OCI-LY7 (cell line): ENCODE measurements at regions not wholly inside any gene's neighbourhood (a gene's known extent, or its start where the extent isn't known, plus 50 kb on each side); places are given as distances from the start of the nearest gene placed in this dataset.

ENCODE experiments used
- BruUV-seq: library from RNA; stranded (reverse); fragments of 400-500 nt; replicated peaks from 2 replicates; lab custom pipeline; 2021; lab: Mats Ljungman, UMichigan
- CTCF ChIA-PET: fragments of 300-600 bp; sonication (Branson Sonifier 250); formaldehyde crosslinking; loops from one replicate; lab custom pipeline; 2022; ENCODE audit warnings: antibody characterized with exemption; ENCODE audit not compliant: unreplicated experiment; lab: Charles Lee
- POLR2A ChIA-PET: fragments of 300-600 bp; sonication (Branson Sonifier 250); formaldehyde crosslinking; loops from one replicate; lab custom pipeline; 2022; ENCODE audit warnings: antibody characterized with exemption; lab: Charles Lee
- DNase-seq: peaks from one replicate; pipeline ENCODE4 v3.0.0-alpha.2; 2015; ENCODE audit warnings: low spot score
- H2AFZ ChIP-seq: fragments of 200-600 bp; sonication (generic), shearing (Covaris generic); 2 replicates; pipeline ENCODE4 v1.6.1; 2014; ENCODE audit warnings: mild to moderate bottlenecking, antibody characterized with exemption, low read length, moderate library complexity
- H3K27ac ChIP-seq: fragments of 200-600 bp; sonication (generic); 2 replicates; pipeline ENCODE4 v1.5.1; 2014; ENCODE audit warnings: mixed run types, low read depth, mild to moderate bottlenecking, moderate library complexity, low read length, inconsistent platforms; ENCODE audit not compliant: poor library complexity, severe bottlenecking
- H3K36me3 ChIP-seq: fragments of 200-600 bp; sonication (generic); 2 replicates; pipeline ENCODE4 v1.6.1; 2014; ENCODE audit warnings: mild to moderate bottlenecking, antibody characterized with exemption, low read length, moderate library complexity, mixed read lengths; ENCODE audit not compliant: insufficient read depth
- H3K4me1 ChIP-seq: fragments of 200-600 bp; sonication (generic); 2 replicates; pipeline ENCODE4 v1.5.1; 2014; ENCODE audit warnings: mild to moderate bottlenecking, low read length; ENCODE audit not compliant: insufficient read depth, poor library complexity, severe bottlenecking
- H3K4me2 ChIP-seq: fragments of 200-600 bp; sonication (generic); 2 replicates; pipeline ENCODE4 v1.6.1; 2014; ENCODE audit warnings: mild to moderate bottlenecking, low read length
- H3K4me3 ChIP-seq: fragments of 200-600 bp; sonication (generic); 2 replicates; pipeline ENCODE4 v1.5.1; 2014; ENCODE audit warnings: mild to moderate bottlenecking, low read depth, low read length; ENCODE audit not compliant: poor library complexity, severe bottlenecking
- H3K79me2 ChIP-seq: fragments of 200-600 bp; sonication (generic); 2 replicates; pipeline ENCODE4 v1.6.1; 2016; ENCODE audit warnings: low read depth, mild to moderate bottlenecking, low read length, moderate library complexity, mixed read lengths; ENCODE audit not compliant: insufficient read depth
- H3K9me2 ChIP-seq: fragments of 200-600 bp; sonication (generic); 2 replicates; pipeline ENCODE4 v1.6.1; 2016; ENCODE audit warnings: mild to moderate bottlenecking, low read length, mixed read lengths; ENCODE audit not compliant: insufficient read depth
- H3K9me3 ChIP-seq: fragments of 200-600 bp; sonication (generic); 2 replicates; pipeline ENCODE4 v1.6.1; 2014; ENCODE audit warnings: mild to moderate bottlenecking, mixed run types, low read length, mixed read lengths
- H4K20me1 ChIP-seq: fragments of 200-600 bp; sonication (generic); 2 replicates; pipeline ENCODE4 v1.6.1; 2014; ENCODE audit warnings: mild to moderate bottlenecking, antibody characterized with exemption, low read length, moderate library complexity, mixed read lengths; ENCODE audit not compliant: insufficient read depth
- CTCF ChIP-seq: fragments of 200-600 bp; sonication (generic); conservative IDR thresholded peaks from 2 replicates; pipeline ENCODE4 v1.5.1; 2014; ENCODE audit warnings: mild to moderate bottlenecking, antibody characterized with exemption, low read length, moderate library complexity, mixed read lengths
- EZH2phosphoT487 ChIP-seq: fragments of 200-600 bp; sonication (generic); IDR thresholded peaks from 2 replicates; pipeline ENCODE4 v1.6.1; 2018; ENCODE audit warnings: low read depth, borderline replicate concordance, mild to moderate bottlenecking, mixed run types, antibody characterized with exemption, low read length, moderate library complexity, mixed read lengths
- intact Hi-C: fragments of 100-400 bp; cut with micrococcal nuclease; formaldehyde crosslinking; loops from one replicate; pipeline ENCODE4 v1.10.0; 2022; ENCODE audit not compliant: unreplicated experiment

GRCh38 chr12:58502841-58503240 is 417.5 kb downstream of the LRIG3 start:
- H3K9me2 ChIP-seq: no peaks in the 10 kb centered on the region
- no peak for TF ChIP-seq CTCF
- no peak for TF ChIP-seq EZH2phosphoT487
- intact Hi-C loops: no loop called here
- POLR2A ChIA-PET: no interaction called here
- H3K79me2 ChIP-seq: no peaks in the 10 kb centered on the region
- no peak for DNase-seq
- H3K9me3 ChIP-seq: no peaks in the 10 kb centered on the region
- no peak overlapping the region for H3K27ac ChIP-seq
- no peak overlapping the region for H3K4me3 ChIP-seq
- H3K4me2 ChIP-seq: no peak overlapping the region
- no peaks in the 10 kb centered on the region for H3K4me1 ChIP-seq
- CTCF ChIA-PET: no interaction called here
- H4K20me1 ChIP-seq: no peaks in the 10 kb centered on the region
- no TSS peak for BruUV-seq
- no peak overlapping the region for H2AFZ ChIP-seq
- H3K36me3 ChIP-seq: no peaks in the 10 kb centered on the region

- Histone ChIP-seq H4K20me1 (no peaks in the 10 kb centered on the region), H3K9me2 (no peaks in the 10 kb centered on the region), H3K4me1 (no peaks in the 10 kb centered on the region), H3K27ac (no peak overlapping the region), H3K4me2 (no peak overlapping the region), H2AFZ (no peak overlapping the region), H3K4me3 (no peak overlapping the region), H3K9me3 (no peaks in the 10 kb centered on the region), H3K36me3 (no peaks in the 10 kb centered on the region), H3K79me2 (no peaks in the 10 kb centered on the region)
- intact Hi-C loops: no loop called here
- CTCF ChIA-PET: no interaction called here
- POLR2A ChIA-PET: no interaction called here
- BruUV-seq: no TSS peak
- TF ChIP-seq CTCF (no peak), EZH2phosphoT487 (no peak)
- DNase-seq: no peak
Observed at GRCh38 chr12:58503731-58504130, 416.6 kb downstream of the LRIG3 start.

GRCh38 chr12:58504143-58504938 is 416.0 kb downstream of the LRIG3 start:
- H3K9me2 ChIP-seq: no peaks in the 10 kb centered on the region
- intact Hi-C loops: no loop called here
- ChIA-PET CTCF (no interaction called here), POLR2A (no interaction called here)
- no peaks in the 10 kb centered on the region for H4K20me1 ChIP-seq
- no peaks in the 10 kb centered on the region for H3K36me3 ChIP-seq
- BruUV-seq: no TSS peak
- H3K4me2 ChIP-seq: no peak overlapping the region
- H2AFZ ChIP-seq: no peak overlapping the region
- H3K9me3 ChIP-seq: no peaks in the 10 kb centered on the region
- no peak overlapping the region for H3K4me3 ChIP-seq
- H3K4me1 ChIP-seq: no peaks in the 10 kb centered on the region
- H3K27ac ChIP-seq: no peak overlapping the region
- no peak for DNase-seq
- H3K79me2 ChIP-seq: no peaks in the 10 kb centered on the region
- TF ChIP-seq CTCF (no peak), EZH2phosphoT487 (no peak)
